Esophagus (tissue), 2 donors: ENCODE measurements at regions not wholly inside any gene's neighbourhood (a gene's known extent, or its start where the extent isn't known, plus 50 kb on each side); places are given as distances from the start of the nearest gene placed in this dataset.

Experiments
- H3K27ac ChIP-seq, 2 donors: one replicate each; pipeline ENCODE4 v1.5.1; 2013; ENCODE audit warnings: low read depth in 2 of 2, mild to moderate bottlenecking in 2 of 2, inconsistent platforms in 1 of 2, low read length in 1 of 2, moderate library complexity in 1 of 2
- H3K27me3 ChIP-seq, 2 donors: one replicate each; pipeline ENCODE4 v1.6.1; 2013; ENCODE audit warnings: low read length in 2 of 2, control low read depth in 1 of 2, mild to moderate bottlenecking in 1 of 2; ENCODE audit not compliant: insufficient read depth in 2 of 2, control insufficient read depth in 1 of 2
- H3K36me3 ChIP-seq, 2 donors: one replicate each; pipeline ENCODE4 v1.6.1; 2013; ENCODE audit warnings: low read length in 1 of 2; ENCODE audit not compliant: control insufficient read depth in 2 of 2, insufficient read depth in 2 of 2
- H3K4me1 ChIP-seq, 2 donors: one replicate each; pipeline ENCODE4 v1.6.1; 2013; ENCODE audit warnings: low read length in 1 of 2; ENCODE audit not compliant: control insufficient read depth in 2 of 2, insufficient read depth in 2 of 2
- H3K4me3 ChIP-seq, 2 donors: one replicate each; pipeline ENCODE4 v1.5.1; 2013; ENCODE audit warnings: low read length in 2 of 2, mild to moderate bottlenecking in 2 of 2, low read depth in 1 of 2, moderate library complexity in 1 of 2
- H3K9me3 ChIP-seq, 2 donors: one replicate each; pipeline ENCODE4 v1.6.1; 2013; ENCODE audit warnings: mild to moderate bottlenecking in 2 of 2, low read depth in 1 of 2, low read length in 1 of 2, moderate library complexity in 1 of 2; ENCODE audit not compliant: control insufficient read depth in 2 of 2, insufficient read depth in 1 of 2
- WGBS, 2 donors: extraction: QIAGEN DNeasy Blood & Tissue Kit; methylation state at CpG; one replicate each; pipeline ENCODE4 v1.1.7; 2013; 5-methylcytosine and 5-hydroxymethylcytosine counted together
- donor health status: healthy with polysubstance abuse.
- donor health status: Bipolar disorder and iron deficiency.

- Histone ChIP-seq H3K4me3 (no peak overlapping the region), H3K4me1 (no peaks in the 10 kb centered on the region), H3K27ac (no peak overlapping the region), H3K9me3 (peaks cover 0 to 2% of the 10 kb centered on the region in 2 donors), H3K36me3 (no peaks in the 10 kb centered on the region), H3K27me3 (no peaks in the 10 kb centered on the region)
- WGBS, 2 donors = 77 to 78% methylated on average over 8 of the region's 8 CpGs
Observed at GRCh38 chr10:105807935-105808587, 1167.0 kb downstream of the SORCS3 start.

- no peaks in the 10 kb centered on the region for H3K4me1 ChIP-seq
- no peaks in the 10 kb centered on the region for H3K9me3 ChIP-seq
- no peaks in the 10 kb centered on the region for H3K27me3 ChIP-seq
- H3K36me3 ChIP-seq = no peaks in the 10 kb centered on the region
- no peak overlapping the region for H3K4me3 ChIP-seq
- no peak overlapping the region for H3K27ac ChIP-seq
- 28 to 30% methylated on average over 2 of the region's 2 CpGs for WGBS, 2 donors
Observed at GRCh38 chr10:105803206-105803605, 1162.1 kb downstream of the SORCS3 start.

GRCh38 chr10:105800641-105801040 is 1159.6 kb downstream of the SORCS3 start:
- Histone ChIP-seq H3K9me3 (no peaks in the 10 kb centered on the region), H3K27me3 (no peaks in the 10 kb centered on the region), H3K4me3 (no peak overlapping the region), H3K4me1 (no peaks in the 10 kb centered on the region), H3K27ac (no peak overlapping the region), H3K36me3 (no peaks in the 10 kb centered on the region)
- WGBS, 2 donors = 64 to 67% methylated on average over 1 of the region's 1 CpG

- Histone ChIP-seq H3K36me3 (no peaks in the 10 kb centered on the region), H3K9me3 (no peaks in the 10 kb centered on the region), H3K27me3 (no peaks in the 10 kb centered on the region), H3K4me1 (no peaks in the 10 kb centered on the region), H3K27ac (no peak overlapping the region), H3K4me3 (no peak overlapping the region)
- 80 to 83% methylated on average over 3 of the region's 3 CpGs for WGBS, 2 donors
Observed at GRCh38 chr10:105798328-105798889, 1157.3 kb downstream of the SORCS3 start.

- Histone ChIP-seq H3K9me3 (no peaks in the 10 kb centered on the region), H3K36me3 (no peaks in the 10 kb centered on the region), H3K27me3 (no peaks in the 10 kb centered on the region), H3K4me1 (no peaks in the 10 kb centered on the region), H3K27ac (no peak overlapping the region), H3K4me3 (no peak overlapping the region)
- 45 to 50% methylated on average over 6 of the region's 6 CpGs for WGBS, 2 donors
Observed at GRCh38 chr10:105797234-105797890, 1156.3 kb downstream of the SORCS3 start.

- WGBS, 2 donors = 47 to 59% methylated on average over 3 of the region's 3 CpGs
- Histone ChIP-seq H3K9me3 (no peaks in the 10 kb centered on the region), H3K36me3 (no peaks in the 10 kb centered on the region), H3K4me1 (no peaks in the 10 kb centered on the region), H3K27me3 (no peaks in the 10 kb centered on the region), H3K4me3 (no peak overlapping the region), H3K27ac (no peak overlapping the region)
Observed at GRCh38 chr10:105793071-105793470, 1152.0 kb downstream of the SORCS3 start.

GRCh38 chr10:105785721-105786120 is 1144.6 kb downstream of the SORCS3 start:
- H3K27me3 ChIP-seq = no peaks in the 10 kb centered on the region
- no peaks in the 10 kb centered on the region for H3K9me3 ChIP-seq
- H3K4me1 ChIP-seq = no peaks in the 10 kb centered on the region
- WGBS, 2 donors = 47 to 55% methylated on average over 3 of the region's 3 CpGs
- no peak overlapping the region for H3K4me3 ChIP-seq
- no peak overlapping the region for H3K27ac ChIP-seq
- no peaks in the 10 kb centered on the region for H3K36me3 ChIP-seq

- H3K36me3 ChIP-seq = no peaks in the 10 kb centered on the region
- no peaks in the 10 kb centered on the region for H3K4me1 ChIP-seq
- 75 to 79% methylated on average over 7 of the region's 7 CpGs for WGBS, 2 donors
- no peaks in the 10 kb centered on the region for H3K27me3 ChIP-seq
- H3K27ac ChIP-seq = no peak overlapping the region
- H3K9me3 ChIP-seq = no peaks in the 10 kb centered on the region
- no peak overlapping the region for H3K4me3 ChIP-seq
Observed at GRCh38 chr10:105783936-105784483, 1142.9 kb downstream of the SORCS3 start.

- 20 to 33% methylated on average over 1 of the region's 1 CpG for WGBS, 2 donors
- no peak overlapping the region for H3K4me3 ChIP-seq
- no peak overlapping the region for H3K27ac ChIP-seq
- H3K36me3 ChIP-seq = no peaks in the 10 kb centered on the region
- no peaks in the 10 kb centered on the region for H3K27me3 ChIP-seq
- no peaks in the 10 kb centered on the region for H3K4me1 ChIP-seq
- H3K9me3 ChIP-seq = no peaks in the 10 kb centered on the region
Observed at GRCh38 chr10:105774881-105775280, 1133.8 kb downstream of the SORCS3 start.
